ENCODE measurements at regions not wholly inside any gene's neighbourhood (a gene's known extent, or its start where the extent isn't known, plus 50 kb on each side); places are given as distances from the start of the nearest gene placed in this dataset.
"Not testable (repeated sequence)": the region's sequence is repeated elsewhere in the genome, so short reads cannot be mapped to it uniquely, and the experiment has no call there.

- no peaks in the 10 kb centered on the region for H3K4me1 ChIP-seq (ENCODE audit: control insufficient read depth, insufficient read depth, low read length)
- no peaks in the 10 kb centered on the region for H3K27me3 ChIP-seq (ENCODE audit: control insufficient read depth, insufficient read depth, low read length, poor library complexity, severe bottlenecking)
- WGBS, 2 experiments, result 68 to 74% methylated on average over 1 of the region's 1 CpG
- no peaks in the 10 kb centered on the region for H3K9me3 ChIP-seq (ENCODE audit: control insufficient read depth, low read length)
- no peak overlapping the region for H3K27ac ChIP-seq (ENCODE audit: insufficient read depth, low read depth, low read length, poor library complexity, severe bottlenecking)
- H3K36me3 ChIP-seq (ENCODE audit: control insufficient read depth, insufficient read depth, low read length), result no peaks in the 10 kb centered on the region
- H3K4me3 ChIP-seq (ENCODE audit: insufficient read depth, low read depth, low read length), result no peak overlapping the region
Measured at GRCh38 chr6:90691823-90692222, 105.0 kb upstream of the MAP3K7 start.

- Histone ChIP-seq H3K4me1 (ENCODE audit: control insufficient read depth, insufficient read depth, low read length) (no peaks in the 10 kb centered on the region), H3K27ac (ENCODE audit: insufficient read depth, low read depth, low read length, poor library complexity, severe bottlenecking) (no peak overlapping the region), H3K36me3 (ENCODE audit: control insufficient read depth, insufficient read depth, low read length) (no peaks in the 10 kb centered on the region), H3K9me3 (ENCODE audit: control insufficient read depth, low read length) (no peaks in the 10 kb centered on the region), H3K27me3 (ENCODE audit: control insufficient read depth, insufficient read depth, low read length, poor library complexity, severe bottlenecking) (no peaks in the 10 kb centered on the region), H3K4me3 (ENCODE audit: insufficient read depth, low read depth, low read length) (no peak overlapping the region)
Measured at GRCh38 chr6:90689172-90689571, 102.3 kb upstream of the MAP3K7 start.

GRCh38 chr6:90687775-90688380, 101.0 kb upstream of the MAP3K7 start:
- H3K4me3 ChIP-seq (ENCODE audit: insufficient read depth, low read depth, low read length), result no peak overlapping the region
- 90 to 96% methylated on average over 3 of the region's 3 CpGs for whole genome bisulfite sequencing, 2 experiments
- no peaks in the 10 kb centered on the region for H3K9me3 ChIP-seq (ENCODE audit: control insufficient read depth, low read length)
- no peaks in the 10 kb centered on the region for H3K27me3 ChIP-seq (ENCODE audit: control insufficient read depth, insufficient read depth, low read length, poor library complexity, severe bottlenecking)
- H3K27ac ChIP-seq (ENCODE audit: insufficient read depth, low read depth, low read length, poor library complexity, severe bottlenecking), result no peak overlapping the region
- H3K36me3 ChIP-seq (ENCODE audit: control insufficient read depth, insufficient read depth, low read length), result no peaks in the 10 kb centered on the region
- H3K4me1 ChIP-seq (ENCODE audit: control insufficient read depth, insufficient read depth, low read length), result no peaks in the 10 kb centered on the region

GRCh38 chr6:90681863-90682262, 95.0 kb upstream of the MAP3K7 start:
- H3K36me3 ChIP-seq (ENCODE audit: control insufficient read depth, insufficient read depth, low read length), result no peaks in the 10 kb centered on the region
- no peak overlapping the region for H3K27ac ChIP-seq (ENCODE audit: insufficient read depth, low read depth, low read length, poor library complexity, severe bottlenecking)
- H3K9me3 ChIP-seq (ENCODE audit: control insufficient read depth, low read length), result no peaks in the 10 kb centered on the region
- WGBS, 2 experiments, result 95 to 96% methylated on average over 2 of the region's 2 CpGs
- no peak overlapping the region for H3K4me3 ChIP-seq (ENCODE audit: insufficient read depth, low read depth, low read length)
- H3K4me1 ChIP-seq (ENCODE audit: control insufficient read depth, insufficient read depth, low read length), result peaks cover 9% of the 10 kb centered on the region
- no peaks in the 10 kb centered on the region for H3K27me3 ChIP-seq (ENCODE audit: control insufficient read depth, insufficient read depth, low read length, poor library complexity, severe bottlenecking)

GRCh38 chr6:90678049-90678779, 91.3 kb upstream of the MAP3K7 start:
- no peak overlapping the region for H3K27ac ChIP-seq (ENCODE audit: insufficient read depth, low read depth, low read length, poor library complexity, severe bottlenecking)
- WGBS, 2 experiments, result 73 to 81% methylated on average over 10 of the region's 10 CpGs
- peaks cover 9% of the 10 kb centered on the region for H3K4me1 ChIP-seq (ENCODE audit: control insufficient read depth, insufficient read depth, low read length)
- no peaks in the 10 kb centered on the region for H3K9me3 ChIP-seq (ENCODE audit: control insufficient read depth, low read length)
- no peak overlapping the region for H3K4me3 ChIP-seq (ENCODE audit: insufficient read depth, low read depth, low read length)
- H3K27me3 ChIP-seq (ENCODE audit: control insufficient read depth, insufficient read depth, low read length, poor library complexity, severe bottlenecking), result no peaks in the 10 kb centered on the region
- no peaks in the 10 kb centered on the region for H3K36me3 ChIP-seq (ENCODE audit: control insufficient read depth, insufficient read depth, low read length)

- 92 to 94% methylated on average over 3 to 4 of the region's 4 CpGs for WGBS, 2 experiments
- no peaks in the 10 kb centered on the region for H3K9me3 ChIP-seq (ENCODE audit: control insufficient read depth, low read length)
- no peak overlapping the region for H3K4me3 ChIP-seq (ENCODE audit: insufficient read depth, low read depth, low read length)
- H3K36me3 ChIP-seq (ENCODE audit: control insufficient read depth, insufficient read depth, low read length), result no peaks in the 10 kb centered on the region
- no peaks in the 10 kb centered on the region for H3K27me3 ChIP-seq (ENCODE audit: control insufficient read depth, insufficient read depth, low read length, poor library complexity, severe bottlenecking)
- H3K27ac ChIP-seq (ENCODE audit: insufficient read depth, low read depth, low read length, poor library complexity, severe bottlenecking), result no peak overlapping the region
- peaks cover 9% of the 10 kb centered on the region for H3K4me1 ChIP-seq (ENCODE audit: control insufficient read depth, insufficient read depth, low read length)
Measured at GRCh38 chr6:90677440-90677839, 90.6 kb upstream of the MAP3K7 start.

GRCh38 chr6:90676516-90677300, 89.8 kb upstream of the MAP3K7 start:
- WGBS, 2 experiments, result 53 to 72% methylated on average over 5 to 7 of the region's 7 CpGs
- no peaks in the 10 kb centered on the region for H3K9me3 ChIP-seq (ENCODE audit: control insufficient read depth, low read length)
- no peaks in the 10 kb centered on the region for H3K36me3 ChIP-seq (ENCODE audit: control insufficient read depth, insufficient read depth, low read length)
- no peak overlapping the region for H3K27ac ChIP-seq (ENCODE audit: insufficient read depth, low read depth, low read length, poor library complexity, severe bottlenecking)
- H3K4me3 ChIP-seq (ENCODE audit: insufficient read depth, low read depth, low read length), result no peak overlapping the region
- H3K4me1 ChIP-seq (ENCODE audit: control insufficient read depth, insufficient read depth, low read length), result peaks cover 9% of the 10 kb centered on the region
- no peaks in the 10 kb centered on the region for H3K27me3 ChIP-seq (ENCODE audit: control insufficient read depth, insufficient read depth, low read length, poor library complexity, severe bottlenecking)

DNA sequence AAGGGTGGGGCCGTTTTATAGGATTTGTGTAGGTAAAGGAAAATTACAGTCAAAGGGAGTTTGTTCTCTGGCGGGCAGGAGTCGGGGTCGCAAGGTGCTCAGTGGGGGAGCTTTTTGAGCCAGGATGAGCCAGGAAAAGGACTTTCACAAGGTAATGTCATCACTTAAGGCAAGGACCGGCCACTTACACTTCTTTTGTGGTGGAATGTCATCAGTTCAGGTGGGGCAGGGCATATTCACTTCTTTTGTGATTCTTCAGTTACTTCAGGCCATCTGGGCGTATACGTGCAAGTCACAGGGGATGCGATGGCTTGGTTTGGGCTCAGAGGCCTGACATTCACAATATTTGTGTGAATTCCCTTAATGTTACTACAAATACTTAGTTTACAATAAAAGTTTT, 88.2 kb upstream of the MAP3K7 start:
- not testable (repeated sequence) for H3K27me3 ChIP-seq (ENCODE audit: control insufficient read depth, insufficient read depth, low read length, poor library complexity, severe bottlenecking); H3K27ac ChIP-seq (ENCODE audit: insufficient read depth, low read depth, low read length, poor library complexity, severe bottlenecking); H3K9me3 ChIP-seq (ENCODE audit: control insufficient read depth, low read length); H3K36me3 ChIP-seq (ENCODE audit: control insufficient read depth, insufficient read depth, low read length); H3K4me1 ChIP-seq (ENCODE audit: control insufficient read depth, insufficient read depth, low read length); H3K4me3 ChIP-seq (ENCODE audit: insufficient read depth, low read depth, low read length)
- 68 to 72% methylated on average over 7 to 8 of the region's 8 CpGs for WGBS, 2 experiments

GRCh38 chr6:90674077-90674476, 87.2 kb upstream of the MAP3K7 start:
- not testable (repeated sequence) for H3K4me3 ChIP-seq (ENCODE audit: insufficient read depth, low read depth, low read length); H3K36me3 ChIP-seq (ENCODE audit: control insufficient read depth, insufficient read depth, low read length); H3K4me1 ChIP-seq (ENCODE audit: control insufficient read depth, insufficient read depth, low read length); H3K27me3 ChIP-seq (ENCODE audit: control insufficient read depth, insufficient read depth, low read length, poor library complexity, severe bottlenecking); H3K9me3 ChIP-seq (ENCODE audit: control insufficient read depth, low read length); H3K27ac ChIP-seq (ENCODE audit: insufficient read depth, low read depth, low read length, poor library complexity, severe bottlenecking)
- WGBS, 2 experiments, result 68 to 73% methylated on average over 8 to 9 of the region's 9 CpGs

- Histone ChIP-seq H3K27me3 (ENCODE audit: control insufficient read depth, insufficient read depth, low read length, poor library complexity, severe bottlenecking) (no peaks in the 10 kb centered on the region), H3K4me1 (ENCODE audit: control insufficient read depth, insufficient read depth, low read length) (no peaks in the 10 kb centered on the region), H3K36me3 (ENCODE audit: control insufficient read depth, insufficient read depth, low read length) (no peaks in the 10 kb centered on the region), H3K4me3 (ENCODE audit: insufficient read depth, low read depth, low read length) (no peak overlapping the region), H3K9me3 (ENCODE audit: control insufficient read depth, low read length) (no peaks in the 10 kb centered on the region), H3K27ac (ENCODE audit: insufficient read depth, low read depth, low read length, poor library complexity, severe bottlenecking) (no peak overlapping the region)
- 22 to 33% methylated on average over 1 of the region's 1 CpG for whole genome bisulfite sequencing, 2 experiments
Measured at GRCh38 chr6:90669846-90670245, 83.0 kb upstream of the MAP3K7 start.

Measured in ectodermal cell (in vitro differentiated cells).